Astrocyte (in vitro differentiated cells and primary cell): ENCODE measurements at regions not wholly inside any gene's neighbourhood (a gene's known extent, or its start where the extent isn't known, plus 50 kb on each side); places are given as distances from the start of the nearest gene placed in this dataset.
"Not testable (repeated sequence)": the region's sequence is repeated elsewhere in the genome, so short reads cannot be mapped to it uniquely, and the experiment has no call there.

Experiments
- EZH2 ChIP-seq: IDR thresholded peaks from 2 replicates; pipeline ENCODE4 v1.6.1; 2012; ENCODE audit warnings: mild to moderate bottlenecking, low read length, inconsistent platforms; ENCODE audit not compliant: insufficient read depth
- TF ChIP-seq, protein P1 (sequence below): IDR thresholded peaks from 2 replicates; pipeline ENCODE4 v1.5.1; 2011; ENCODE audit warnings: low read depth, mild to moderate bottlenecking, inconsistent platforms, low read length, moderate library complexity; ENCODE audit not compliant: insufficient read depth

GRCh38 chrX:92659743-92660142 lies 880.6 kb downstream of the PCDH11X start:
- TF ChIP-seq, protein P1, sequence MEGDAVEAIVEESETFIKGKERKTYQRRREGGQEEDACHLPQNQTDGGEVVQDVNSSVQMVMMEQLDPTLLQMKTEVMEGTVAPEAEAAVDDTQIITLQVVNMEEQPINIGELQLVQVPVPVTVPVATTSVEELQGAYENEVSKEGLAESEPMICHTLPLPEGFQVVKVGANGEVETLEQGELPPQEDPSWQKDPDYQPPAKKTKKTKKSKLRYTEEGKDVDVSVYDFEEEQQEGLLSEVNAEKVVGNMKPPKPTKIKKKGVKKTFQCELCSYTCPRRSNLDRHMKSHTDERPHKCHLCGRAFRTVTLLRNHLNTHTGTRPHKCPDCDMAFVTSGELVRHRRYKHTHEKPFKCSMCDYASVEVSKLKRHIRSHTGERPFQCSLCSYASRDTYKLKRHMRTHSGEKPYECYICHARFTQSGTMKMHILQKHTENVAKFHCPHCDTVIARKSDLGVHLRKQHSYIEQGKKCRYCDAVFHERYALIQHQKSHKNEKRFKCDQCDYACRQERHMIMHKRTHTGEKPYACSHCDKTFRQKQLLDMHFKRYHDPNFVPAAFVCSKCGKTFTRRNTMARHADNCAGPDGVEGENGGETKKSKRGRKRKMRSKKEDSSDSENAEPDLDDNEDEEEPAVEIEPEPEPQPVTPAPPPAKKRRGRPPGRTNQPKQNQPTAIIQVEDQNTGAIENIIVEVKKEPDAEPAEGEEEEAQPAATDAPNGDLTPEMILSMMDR, result not testable (repeated sequence)
- not testable (repeated sequence) for TF ChIP-seq EZH2
